PC-9 (cell line): ENCODE measurements at regions not wholly inside any gene's neighbourhood (a gene's known extent, or its start where the extent isn't known, plus 50 kb on each side); places are given as distances from the start of the nearest gene placed in this dataset.

ENCODE experiments used
- BruUV-seq: library from RNA; stranded (reverse); fragments of 400-500 nt; replicated peaks from 2 replicates; lab custom pipeline; 2021; lab: Mats Ljungman, UMichigan
- CTCF ChIA-PET: fragments of 300-600 bp; sonication (Branson Sonifier 250); formaldehyde crosslinking; loops from one replicate; lab custom pipeline; 2022; ENCODE audit warnings: antibody characterized with exemption; lab: Charles Lee
- POLR2A ChIA-PET: fragments of 300-600 bp; sonication (Branson Sonifier 250); formaldehyde crosslinking; loops from one replicate; lab custom pipeline; 2022; ENCODE audit warnings: antibody characterized with exemption; ENCODE audit not compliant: unreplicated experiment; lab: Charles Lee
- DNase-seq, 2 experiments: peaks; one replicate each; pipeline versions ENCODE4 v3.0.0 to v3.0.0-alpha.2; 2015 to 2022; ENCODE audit warnings: mixed read lengths in 1 of 2
- H2AFZ ChIP-seq: fragments of 200-600 bp; sonication (generic); 2 replicates; pipeline ENCODE4 v1.8.1; 2017; ENCODE audit warnings: antibody characterized with exemption
- H3F3A ChIP-seq: fragments of 200-600 bp; sonication (generic); 2 replicates; pipeline ENCODE4 v1.8.1; 2017; ENCODE audit warnings: antibody characterized with exemption, mild to moderate bottlenecking, low read depth; ENCODE audit not compliant: insufficient read depth
- H3K27ac ChIP-seq: fragments of 200-600 bp; sonication (generic); 2 replicates; pipeline ENCODE4 v1.6.1; 2016; ENCODE audit warnings: mixed run types
- H3K27me3 ChIP-seq: fragments of 200-600 bp; sonication (generic); 2 replicates; pipeline ENCODE4 v1.6.1; 2016; ENCODE audit warnings: low read depth, mixed run types; ENCODE audit not compliant: insufficient read depth
- H3K36me3 ChIP-seq: fragments of 200-600 bp; sonication (generic); 2 replicates; pipeline ENCODE4 v1.6.1; 2016; ENCODE audit warnings: low read depth, mixed run types
- H3K4me1 ChIP-seq: fragments of 200-600 bp; sonication (generic); replicated peaks from 2 replicates; pipeline ENCODE4 v1.6.1; 2016; ENCODE audit warnings: mixed run types; ENCODE audit not compliant: insufficient read depth
- H3K4me2 ChIP-seq: fragments of 200-600 bp; sonication (generic); 2 replicates; pipeline ENCODE4 v1.6.1; 2017; ENCODE audit warnings: mixed run types
- H3K4me3 ChIP-seq: fragments of 200-600 bp; sonication (generic); 2 replicates; pipeline ENCODE4 v1.6.1; 2016; ENCODE audit warnings: mixed run types
- H3K79me2 ChIP-seq: fragments of 200-600 bp; sonication (generic); 2 replicates; pipeline ENCODE4 v1.6.1; 2017; ENCODE audit warnings: low read depth, mixed run types
- H3K9me2 ChIP-seq: fragments of 200-600 bp; sonication (generic); 2 replicates; pipeline ENCODE4 v1.8.1; 2017; ENCODE audit warnings: mild to moderate bottlenecking; ENCODE audit not compliant: insufficient read depth
- H3K9me3 ChIP-seq: fragments of 200-600 bp; sonication (generic); 2 replicates; pipeline ENCODE4 v1.8.1; 2016; ENCODE audit warnings: low read depth; ENCODE audit not compliant: insufficient read depth
- H4K20me1 ChIP-seq: fragments of 200-600 bp; sonication (generic); 2 replicates; pipeline ENCODE4 v1.8.1; 2017; ENCODE audit not compliant: insufficient read depth
- CTCF ChIP-seq: fragments of 200-600 bp; sonication (generic); conservative IDR thresholded peaks from 2 replicates; pipeline ENCODE4 v1.6.1; 2017; ENCODE audit warnings: mixed run types, antibody characterized with exemption, mild to moderate bottlenecking, moderate library complexity
- EZH2 ChIP-seq: fragments of 200-600 bp; sonication (generic); IDR thresholded peaks from 2 replicates; pipeline ENCODE4 v1.8.0; 2017; ENCODE audit warnings: antibody characterized with exemption, low read depth
- intact Hi-C: fragments of 100-400 bp; cut with micrococcal nuclease; formaldehyde crosslinking; loops from one replicate; pipeline ENCODE4 v1.10.0; 2022; ENCODE audit not compliant: unreplicated experiment

GRCh38 chr7:88681682-88682081, 77.8 kb upstream of the ZNF804B start:
- intact Hi-C loops, result no loop called here
- no peak for DNase-seq
- no TSS peak for BruUV-seq
- Histone ChIP-seq H2AFZ (no peak overlapping the region), H3K4me3 (no peak overlapping the region), H3K79me2 (no peaks in the 10 kb centered on the region), H3F3A (no peaks in the 10 kb centered on the region), H3K9me3 (no peaks in the 10 kb centered on the region), H3K4me1 (no peaks in the 10 kb centered on the region), H4K20me1 (no peaks in the 10 kb centered on the region), H3K4me2 (no peak overlapping the region), H3K9me2 (no peaks in the 10 kb centered on the region), H3K27me3 (no peaks in the 10 kb centered on the region), H3K27ac (no peak overlapping the region), H3K36me3 (no peaks in the 10 kb centered on the region)
- ChIA-PET POLR2A (no interaction called here), CTCF (no interaction called here)
- TF ChIP-seq CTCF (no peak), EZH2 (no peak)

GRCh38 chr7:88670536-88670935, 89.0 kb upstream of the ZNF804B start:
- no peak overlapping the region for H3K4me3 ChIP-seq
- no peak overlapping the region for H2AFZ ChIP-seq
- H3K27ac ChIP-seq, result no peak overlapping the region
- H3K79me2 ChIP-seq, result no peaks in the 10 kb centered on the region
- DNase-seq, result no peak
- ChIA-PET POLR2A (no interaction called here), CTCF (no interaction called here)
- H3K9me2 ChIP-seq, result no peaks in the 10 kb centered on the region
- 0 out of 2 replicates have a peak, but pooled peaks cover 5% of the 10 kb centered on the region for H3F3A ChIP-seq
- H3K36me3 ChIP-seq, result no peaks in the 10 kb centered on the region
- BruUV-seq, result no TSS peak
- no peaks in the 10 kb centered on the region for H4K20me1 ChIP-seq
- no peaks in the 10 kb centered on the region for H3K27me3 ChIP-seq
- no peaks in the 10 kb centered on the region for H3K9me3 ChIP-seq
- intact Hi-C loops, result no loop called here
- no peak overlapping the region for H3K4me2 ChIP-seq
- TF ChIP-seq CTCF, result no peak
- TF ChIP-seq EZH2, result no peak
- H3K4me1 ChIP-seq, result peaks cover 9% of the 10 kb centered on the region

GRCh38 chr7:88669913-88670312, 89.6 kb upstream of the ZNF804B start:
- intact Hi-C loops, result loop anchor here (10.0 kb wide), 1 partner anchor 445 kb away; the partner anchor contains the start of gene SRI
- Histone ChIP-seq H3F3A (0 out of 2 replicates have a peak, but pooled peaks cover 5% of the 10 kb centered on the region), H3K27ac (no peak overlapping the region), H3K9me2 (no peaks in the 10 kb centered on the region), H3K4me3 (no peak overlapping the region), H3K79me2 (no peaks in the 10 kb centered on the region), H3K4me1 (peaks cover 11% of the 10 kb centered on the region), H3K27me3 (no peaks in the 10 kb centered on the region), H3K36me3 (no peaks in the 10 kb centered on the region), H4K20me1 (no peaks in the 10 kb centered on the region), H2AFZ (no peak overlapping the region), H3K4me2 (no peak overlapping the region), H3K9me3 (no peaks in the 10 kb centered on the region)
- ChIA-PET CTCF (no interaction called here), POLR2A (no interaction called here)
- TF ChIP-seq EZH2 (no peak), CTCF (no peak)
- BruUV-seq, result no TSS peak
- no peak for DNase-seq
